IMR-90 (cell line): ENCODE measurements at regions not wholly inside any gene's neighbourhood (a gene's known extent, or its start where the extent isn't known, plus 50 kb on each side); places are given as distances from the start of the nearest gene placed in this dataset.
A peak's percentile ranks its signal among the peaks of the same experiment; 100 is the strongest.

Source experiments
- ATAC-seq: fragments of 200-7000 bp; cut with Tn5 transposase; 2 replicates; pipeline ENCODE4 v1.9.1; 2020; ENCODE audit warnings: low read depth, mild to moderate bottlenecking, moderate library complexity
- BruUV-seq: library from RNA; stranded (reverse); fragments of 400-500 nt; replicated peaks from 2 replicates; lab custom pipeline; 2021; lab: Mats Ljungman, UMichigan
- CTCF ChIA-PET: fragments of 300-600 bp; formaldehyde crosslinking; extraction: SDS; loops from one replicate; lab custom pipeline; 2021; ENCODE audit warnings: antibody characterized with exemption; lab: Yijun Ruan, JAX
- POLR2A ChIA-PET: fragments of 300-600 bp; sonication (Branson Sonifier 250); formaldehyde crosslinking; loops from one replicate; lab custom pipeline; 2022; ENCODE audit warnings: antibody characterized with exemption; ENCODE audit not compliant: unreplicated experiment; lab: Charles Lee
- DNase-seq: peaks from one replicate; pipeline ENCODE4 v3.0.0; 2013
- H2AFZ ChIP-seq: replicated peaks from 2 replicates; pipeline ENCODE3; 2013; ENCODE audit warnings: low read length, mild to moderate bottlenecking; ENCODE audit not compliant: poor library complexity
- H2AK5ac ChIP-seq: 2 replicates; pipeline ENCODE4 v1.6.1; 2013; ENCODE audit warnings: low read depth, low read length, inconsistent platforms
- H2AK9ac ChIP-seq: replicated peaks from 2 replicates; pipeline ENCODE3; 2013; ENCODE audit warnings: mild to moderate bottlenecking, low read depth, low read length, moderate library complexity; ENCODE audit not compliant: poor library complexity
- H2BK120ac ChIP-seq: 2 replicates; pipeline ENCODE4 v1.6.1; 2013; ENCODE audit warnings: low read depth, low read length, inconsistent platforms
- H2BK15ac ChIP-seq: 3 replicates; pipeline ENCODE4 v1.6.1; 2013; ENCODE audit warnings: low read depth, low read length, inconsistent platforms
- H2BK20ac ChIP-seq: 2 replicates; pipeline ENCODE4 v1.6.1; 2013; ENCODE audit warnings: low read depth, mild to moderate bottlenecking, inconsistent platforms, low read length, moderate library complexity
- H2BK5ac ChIP-seq: 2 replicates; pipeline ENCODE4 v1.6.1; 2013; ENCODE audit warnings: mild to moderate bottlenecking, low read depth, low read length, inconsistent platforms; ENCODE audit not compliant: poor library complexity, severe bottlenecking
- H3K14ac ChIP-seq: replicated peaks from 2 replicates; pipeline ENCODE4 v1.6.1; 2013; ENCODE audit warnings: low read depth, low read length, inconsistent platforms
- H3K18ac ChIP-seq: 2 replicates; pipeline ENCODE4 v1.6.1; 2013; ENCODE audit warnings: low read depth, low read length, control low read depth
- H3K23ac ChIP-seq: 2 replicates; pipeline ENCODE4 v1.6.1; 2013; ENCODE audit warnings: low read depth, low read length, inconsistent platforms
- H3K27ac ChIP-seq: 2 replicates; pipeline ENCODE4 v1.5.1; 2013; ENCODE audit warnings: mild to moderate bottlenecking, control low read depth, low read length; ENCODE audit not compliant: insufficient read depth
- H3K27me3 ChIP-seq: 2 replicates; pipeline ENCODE4 v1.6.1; 2013; ENCODE audit warnings: low read length; ENCODE audit not compliant: control insufficient read depth, insufficient read depth
- H3K36me3 ChIP-seq: 2 replicates; pipeline ENCODE4 v1.6.1; 2013; ENCODE audit warnings: low read length, mixed read lengths; ENCODE audit not compliant: control insufficient read depth, insufficient read depth
- H3K4ac ChIP-seq: 2 replicates; pipeline ENCODE4 v1.6.1; 2013; ENCODE audit warnings: low read depth, low read length, inconsistent platforms
- H3K4me1 ChIP-seq: 2 replicates; pipeline ENCODE4 v1.6.1; 2013; ENCODE audit warnings: low read length, mixed read lengths; ENCODE audit not compliant: control insufficient read depth, insufficient read depth
- H3K4me2 ChIP-seq: 2 replicates; pipeline ENCODE4 v1.6.1; 2013; ENCODE audit warnings: low read depth, mild to moderate bottlenecking, control low read depth, low read length, moderate library complexity
- H3K4me3 ChIP-seq: 2 replicates; pipeline ENCODE4 v1.5.1; 2013; ENCODE audit warnings: low read depth, mild to moderate bottlenecking, control low read depth, low read length, moderate library complexity; ENCODE audit not compliant: insufficient read depth
- H3K56ac ChIP-seq: 2 replicates; pipeline ENCODE4 v1.6.1; 2013; ENCODE audit warnings: low read length, inconsistent platforms; ENCODE audit not compliant: insufficient read depth; ENCODE audit errors: extremely low read depth
- H3K79me1 ChIP-seq, 2 experiments: 2 replicates each; pipeline ENCODE4 v1.6.1; 2013; ENCODE audit warnings: low read length in 2 of 2, inconsistent platforms in 1 of 2, low read depth in 1 of 2
- H3K9ac ChIP-seq: 2 replicates; pipeline ENCODE4 v1.6.1; 2013; ENCODE audit warnings: low read depth, low read length, control low read depth
- H3K9me1 ChIP-seq: 2 replicates; pipeline ENCODE4 v1.6.1; 2013; ENCODE audit warnings: low read length, inconsistent platforms; ENCODE audit not compliant: insufficient read depth
- H3K9me3 ChIP-seq: 2 replicates; pipeline ENCODE4 v1.6.1; 2013; ENCODE audit warnings: low read length; ENCODE audit not compliant: control insufficient read depth, insufficient read depth
- H4K20me1 ChIP-seq: 2 replicates; pipeline ENCODE4 v1.6.1; 2013; ENCODE audit warnings: low read length, inconsistent platforms; ENCODE audit not compliant: insufficient read depth
- H4K5ac ChIP-seq: 2 replicates; pipeline ENCODE4 v1.6.1; 2013; ENCODE audit warnings: mild to moderate bottlenecking, low read depth, low read length, control low read depth
- H4K8ac ChIP-seq, 2 experiments: 2 replicates each; pipeline ENCODE4 v1.6.1; 2013; ENCODE audit warnings: low read depth in 2 of 2, low read length in 2 of 2, control low read depth in 1 of 2, inconsistent platforms in 1 of 2
- H4K91ac ChIP-seq: 2 replicates; pipeline ENCODE4 v1.6.1; 2013; ENCODE audit warnings: low read depth, low read length, inconsistent platforms; ENCODE audit not compliant: insufficient read depth
- BHLHE40 ChIP-seq: fragments of 150-350 bp; IDR thresholded peaks from 2 replicates; pipeline ENCODE4 v1.6.1; 2016; ENCODE audit warnings: mild to moderate bottlenecking, low read depth, low read length
- CEBPB ChIP-seq: IDR thresholded peaks from 2 replicates; pipeline ENCODE4 v1.6.1; 2012; ENCODE audit warnings: low read depth, low read length, improper control_type of control experiment
- CHD1 ChIP-seq: IDR thresholded peaks from 2 replicates; pipeline ENCODE4 v1.6.1; 2012; ENCODE audit warnings: low read depth, low read length, improper control_type of control experiment
- CTCF ChIP-seq: conservative IDR thresholded peaks from 2 replicates; pipeline ENCODE4 v1.5.1; 2012; ENCODE audit warnings: mild to moderate bottlenecking, low read depth, low read length, improper control_type of control experiment
- ELK1 ChIP-seq: fragments of 150-350 bp; IDR thresholded peaks from 2 replicates; pipeline ENCODE4 v1.6.1; 2016; ENCODE audit warnings: low read depth, mild to moderate bottlenecking, low read length, moderate library complexity, borderline replicate concordance
- FOS ChIP-seq: fragments of 150-350 bp; IDR thresholded peaks from 2 replicates; pipeline ENCODE4 v1.6.1; 2016; ENCODE audit warnings: low read depth, low read length
- MAFK ChIP-seq: IDR thresholded peaks from 2 replicates; pipeline ENCODE4 v1.6.1; 2012; ENCODE audit warnings: low read depth, low read length, improper control_type of control experiment
- MAZ ChIP-seq: IDR thresholded peaks from 2 replicates; pipeline ENCODE4 v1.6.1; 2012; ENCODE audit warnings: low read depth, mild to moderate bottlenecking, low read length, improper control_type of control experiment, moderate library complexity, borderline replicate concordance
- MXI1 ChIP-seq: IDR thresholded peaks from 2 replicates; pipeline ENCODE4 v1.6.1; 2012; ENCODE audit warnings: low read depth, mild to moderate bottlenecking, low read length, moderate library complexity, borderline replicate concordance
- NFE2L2 ChIP-seq: fragments of 150-350 bp; IDR thresholded peaks from 2 replicates; pipeline ENCODE4 v1.6.1; 2016; ENCODE audit warnings: low read depth, mild to moderate bottlenecking, low read length
- POLR2A ChIP-seq: IDR thresholded peaks from 2 replicates; pipeline ENCODE4 v1.6.1; 2012; ENCODE audit warnings: mild to moderate bottlenecking, low read depth, low read length
- RAD21 ChIP-seq: IDR thresholded peaks from 2 replicates; pipeline ENCODE4 v1.6.1; 2012; ENCODE audit warnings: low read length, improper control_type of control experiment
- RCOR1 ChIP-seq: IDR thresholded peaks from 2 replicates; pipeline ENCODE4 v1.6.1; 2012; ENCODE audit warnings: mild to moderate bottlenecking, low read length, improper control_type of control experiment; ENCODE audit not compliant: insufficient replicate concordance
- RFX5 ChIP-seq: IDR thresholded peaks from 2 replicates; pipeline ENCODE4 v1.8.0; 2012; ENCODE audit warnings: low read depth, mild to moderate bottlenecking, low read length, moderate library complexity
- SMC3 ChIP-seq: fragments of 150-350 bp; IDR thresholded peaks from 2 replicates; pipeline ENCODE4 v1.6.1; 2016; ENCODE audit warnings: low read depth, mild to moderate bottlenecking, antibody characterized with exemption, low read length, moderate library complexity
- USF2 ChIP-seq: fragments of 150-350 bp; IDR thresholded peaks from 2 replicates; pipeline ENCODE4 v1.6.1; 2017; ENCODE audit warnings: mild to moderate bottlenecking, antibody characterized with exemption, low read length, low read depth
- WGBS, 2 experiments: methylation state at CpG; one replicate each; pipeline versions ENCODE4 v1.1.5 to v1.1.7; 2013; ENCODE audit warnings: missing lambda C conversion rate in 2 of 2; ENCODE audit not compliant: insufficient read length in 1 of 2; ENCODE audit errors: extremely low coverage in 2 of 2; 5-methylcytosine and 5-hydroxymethylcytosine counted together
- dilution Hi-C: fragments of 300-500 bp; cut with HindIII; formaldehyde crosslinking; loops from one replicate; pipeline ENCODE4 v1.14.3; 2018; ENCODE audit warnings: low sequenced_read_pairs; ENCODE audit not compliant: unreplicated experiment
- in situ Hi-C: fragments of 300-500 bp; cut with MboI; formaldehyde crosslinking; loops from 3 replicates; pipeline ENCODE4 v1.14.3; 2019; ENCODE audit warnings: low sequenced_read_pairs, inconsistent platforms, mixed read lengths
- intact Hi-C: fragments of 100-400 bp; cut with micrococcal nuclease; formaldehyde crosslinking; loops from 2 replicates; pipeline ENCODE4 v1.10.0; 2022

GRCh38 chr22:22730655-22731373 lies 86.4 kb downstream of the GGTLC2 start:
- intact Hi-C loops, result no loop called here
- no peak overlapping the region for H3K14ac ChIP-seq
- H2BK120ac ChIP-seq, result no peak overlapping the region
- H3K27ac ChIP-seq, result no peak overlapping the region
- no peak overlapping the region for H4K5ac ChIP-seq
- no peaks in the 10 kb centered on the region for H3K79me1 ChIP-seq
- dilution Hi-C loops, result no loop called here
- H2BK20ac ChIP-seq, result no peak overlapping the region
- H3K4ac ChIP-seq, result no peak overlapping the region
- no peak for ATAC-seq
- H2AK5ac ChIP-seq, result no peak overlapping the region
- no peaks in the 10 kb centered on the region for H3K36me3 ChIP-seq
- no peaks in the 10 kb centered on the region for H3K9me3 ChIP-seq
- H2AK9ac ChIP-seq, result no peak overlapping the region
- DNase-seq, result no peak
- 71% methylated on average over 1 of the region's 9 CpGs; no CpG with 5 or more reads in 1 of the 2 experiments for WGBS, 2 experiments
- no peaks in the 10 kb centered on the region for H3K9me1 ChIP-seq
- H3K4me3 ChIP-seq, result no peak overlapping the region
- no peak overlapping the region for H3K18ac ChIP-seq
- ChIA-PET POLR2A (no interaction called here), CTCF (no interaction called here)
- no peak overlapping the region for H2BK5ac ChIP-seq
- no peak for TF ChIP-seq ELK1
- TF ChIP-seq MAZ, result no peak
- TF ChIP-seq CEBPB, result no peak
- TF ChIP-seq MAFK, result no peak
- TF ChIP-seq FOS, result no peak
- no peak for TF ChIP-seq CHD1
- TF ChIP-seq RAD21, result no peak
- TF ChIP-seq CTCF, result no peak
- TF ChIP-seq BHLHE40, result no peak
- TF ChIP-seq NFE2L2, result no peak
- no peak for TF ChIP-seq RCOR1
- TF ChIP-seq MXI1, result no peak
- no peak for TF ChIP-seq RFX5
- no peak for TF ChIP-seq POLR2A
- TF ChIP-seq USF2, result no peak
- no peak for TF ChIP-seq SMC3
- no peak overlapping the region for H3K23ac ChIP-seq
- no peak overlapping the region for H4K91ac ChIP-seq
- H3K4me1 ChIP-seq, result no peaks in the 10 kb centered on the region
- BruUV-seq, result no TSS peak
- H3K9ac ChIP-seq, result no peak overlapping the region
- no peak overlapping the region for H4K8ac ChIP-seq
- no peak overlapping the region for H2BK15ac ChIP-seq
- H2AFZ ChIP-seq, result peak overlapping the region; percentile 43
- in situ Hi-C loops, result no loop called here
- no peak overlapping the region for H3K56ac ChIP-seq
- H4K20me1 ChIP-seq, result no peaks in the 10 kb centered on the region
- H3K27me3 ChIP-seq, result peaks cover 1% of the 10 kb centered on the region
- H3K4me2 ChIP-seq, result no peak overlapping the region
